Superior temporal gyrus (tissue), 1 donor: ENCODE measurements at regions not wholly inside any gene's neighbourhood (a gene's known extent, or its start where the extent isn't known, plus 50 kb on each side); places are given as distances from the start of the nearest gene placed in this dataset.

Experiments
- DNase-seq: peaks from one replicate; pipeline ENCODE4 v3.0.0-alpha.2; 2016; ENCODE audit errors: extremely low spot score

DNA sequence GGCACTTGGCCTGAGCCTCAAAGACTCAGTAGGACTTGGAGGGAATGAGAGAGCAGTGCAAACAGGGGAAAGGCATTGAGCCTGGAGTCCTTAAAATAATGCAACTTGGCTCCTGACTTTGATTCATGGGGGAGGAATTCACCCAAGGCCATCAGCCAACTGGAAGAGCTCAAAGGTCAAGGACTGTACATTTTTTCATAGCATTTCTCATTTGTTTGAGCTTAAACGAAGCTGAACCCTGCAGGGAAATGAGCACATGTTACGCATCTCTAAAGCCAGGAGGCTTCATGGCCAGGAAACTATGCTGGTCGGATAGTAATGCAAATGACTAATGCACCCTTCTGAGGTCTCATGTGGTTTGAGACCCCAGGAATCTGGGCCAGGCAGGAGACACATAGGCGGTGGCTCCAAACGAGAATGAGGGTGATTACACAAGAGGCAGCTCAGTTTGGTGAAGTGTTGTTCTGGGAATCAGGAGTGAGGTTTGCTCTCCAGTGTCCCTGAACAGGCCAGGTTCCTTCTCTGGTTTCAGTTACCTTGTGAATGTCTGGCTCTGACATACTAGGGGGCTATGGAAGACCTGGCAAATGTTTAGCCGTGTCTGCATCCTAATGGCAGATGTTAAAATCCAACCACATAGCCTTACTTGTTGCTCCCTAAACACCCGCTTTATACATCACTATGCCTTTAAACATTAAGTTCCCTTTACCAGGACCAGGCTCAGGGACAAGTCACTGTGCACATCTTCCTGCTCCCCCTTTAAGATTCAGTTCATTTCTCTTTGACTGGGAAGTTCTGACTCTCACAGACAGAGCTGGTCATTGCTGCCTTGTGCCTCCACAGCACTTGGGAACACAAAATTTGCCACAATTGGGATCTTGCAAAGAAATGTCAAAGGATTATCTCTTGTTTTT is 503.9 kb upstream of the USP24 start:
- DNase-seq = no peak

DNA sequence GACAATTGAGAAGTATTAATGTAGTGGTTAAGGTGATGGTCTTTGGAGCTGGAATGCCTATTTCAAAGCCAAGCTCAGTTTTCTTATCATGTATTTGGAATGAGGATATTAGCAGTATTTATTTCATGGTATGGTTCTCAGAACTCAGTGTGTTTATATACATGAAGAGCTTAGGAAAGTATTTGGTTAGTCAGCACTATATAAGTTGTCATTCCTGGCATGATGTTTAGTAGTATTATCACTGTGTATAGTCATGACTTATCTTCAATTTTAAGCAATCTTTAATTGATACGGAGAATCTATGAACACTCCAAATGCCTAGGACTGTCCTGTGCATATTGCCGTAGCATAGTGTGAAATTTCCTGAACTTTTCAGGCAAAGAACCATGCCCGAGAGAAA is 501.9 kb upstream of the USP24 start:
- DNase-seq = no peak

- no peak for DNase-seq
Observed at GRCh38 chr1:55716610-55717009, 501.4 kb upstream of the USP24 start.

GRCh38 chr1:55716151-55716550 is 501.0 kb upstream of the USP24 start:
- DNase-seq = no peak

GRCh38 chr1:55714230-55714629 is 499.1 kb upstream of the USP24 start:
- DNase-seq = no peak

GRCh38 chr1:55713516-55713915 is 498.4 kb upstream of the USP24 start:
- no peak for DNase-seq

DNA sequence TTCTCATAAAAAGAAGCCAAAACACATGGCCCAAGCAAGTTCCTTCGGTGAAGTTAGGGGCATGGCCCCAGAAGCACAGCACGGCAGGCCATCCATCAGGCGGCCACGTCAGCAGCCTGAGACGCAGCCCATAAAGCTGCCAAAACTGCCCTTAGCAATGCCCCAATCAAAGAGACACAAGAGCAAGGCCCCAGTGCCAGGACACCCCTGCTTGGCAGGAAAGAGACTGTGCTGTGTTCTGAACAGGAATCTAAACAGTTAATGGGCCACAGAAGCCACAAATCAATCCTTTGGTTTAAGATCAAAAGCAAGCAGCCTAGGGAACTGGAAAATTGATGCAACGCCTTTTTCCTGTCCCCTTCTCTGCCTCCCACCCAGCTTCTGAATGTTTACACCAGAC is 497.0 kb upstream of the USP24 start:
- DNase-seq = no peak

DNA sequence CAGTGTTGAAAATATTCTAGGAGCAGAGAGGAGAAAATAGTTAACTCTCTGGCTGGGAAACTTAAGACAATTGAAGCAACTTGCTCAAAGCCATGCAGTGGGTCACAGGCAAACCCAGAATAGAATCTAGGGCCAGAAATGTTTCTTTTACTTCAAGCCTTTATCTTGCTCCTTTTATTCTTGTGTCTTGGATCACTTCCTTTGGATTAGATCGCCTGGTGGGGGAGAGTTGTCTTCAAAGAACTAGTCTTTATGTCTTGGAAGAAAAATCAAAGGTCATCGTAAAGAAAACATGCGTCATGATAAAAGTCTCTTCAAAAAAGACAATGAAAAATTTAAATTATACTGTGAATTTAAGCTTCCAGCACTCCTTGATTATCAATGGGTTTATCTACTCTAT is 493.6 kb upstream of the USP24 start:
- DNase-seq = no peak

DNA sequence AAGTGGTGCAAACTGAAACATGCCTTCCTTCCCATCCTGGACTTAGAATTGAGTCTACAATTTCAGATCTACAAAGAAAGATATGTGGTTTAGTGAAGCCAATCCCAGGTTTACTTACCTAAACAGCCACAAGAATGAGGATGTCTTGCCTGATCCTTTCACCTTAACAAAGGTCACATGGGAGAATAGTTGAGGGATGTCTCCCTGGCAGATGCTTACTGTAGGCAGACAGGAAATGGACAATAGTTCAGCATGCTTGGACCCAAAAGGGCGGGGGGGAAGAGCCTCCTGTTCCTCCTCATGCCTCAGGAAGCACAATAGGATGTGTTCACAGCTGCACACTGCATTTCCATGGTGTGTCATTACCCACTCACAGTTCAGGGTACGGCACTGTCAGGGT is 492.7 kb upstream of the USP24 start:
- no peak for DNase-seq

DNA sequence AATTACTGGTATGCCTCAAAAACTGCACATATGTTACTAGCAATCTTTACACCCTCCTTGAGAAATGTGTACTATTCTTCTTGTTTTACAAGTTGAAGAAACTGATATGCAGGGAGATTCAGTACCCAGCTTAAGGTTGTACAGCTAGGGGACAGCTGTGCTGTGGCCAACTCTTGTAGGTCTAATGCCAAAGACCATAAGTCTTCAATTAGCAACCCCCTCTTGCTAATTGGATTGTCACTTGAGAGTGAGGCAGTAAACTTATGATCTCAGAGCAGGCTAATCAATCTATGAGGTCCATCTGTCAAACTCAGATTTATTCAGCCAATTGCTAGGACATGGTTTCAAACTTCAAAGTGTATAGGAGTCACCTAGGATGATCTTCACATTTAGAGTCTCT is 492.0 kb upstream of the USP24 start:
- no peak for DNase-seq

DNA sequence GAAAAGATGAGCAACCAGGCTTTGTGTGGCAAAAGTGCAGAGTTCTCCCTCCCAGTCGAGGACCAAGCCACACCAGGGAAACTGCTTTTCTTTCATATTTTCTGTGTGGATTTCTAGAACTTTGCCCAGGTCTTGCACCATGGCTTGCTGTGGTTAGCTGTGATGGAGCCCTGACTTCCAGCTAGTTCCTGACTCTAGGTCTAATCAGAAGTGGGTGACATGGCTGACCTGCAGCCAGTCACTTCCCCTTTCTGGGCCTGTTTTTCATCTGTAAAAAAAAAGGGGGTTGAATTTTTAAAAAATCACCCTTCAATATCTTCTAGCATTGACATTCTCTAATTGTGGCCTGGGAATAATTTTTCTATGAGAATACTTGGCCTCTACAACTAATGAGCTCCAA is 491.2 kb upstream of the USP24 start:
- no peak for DNase-seq

DNA sequence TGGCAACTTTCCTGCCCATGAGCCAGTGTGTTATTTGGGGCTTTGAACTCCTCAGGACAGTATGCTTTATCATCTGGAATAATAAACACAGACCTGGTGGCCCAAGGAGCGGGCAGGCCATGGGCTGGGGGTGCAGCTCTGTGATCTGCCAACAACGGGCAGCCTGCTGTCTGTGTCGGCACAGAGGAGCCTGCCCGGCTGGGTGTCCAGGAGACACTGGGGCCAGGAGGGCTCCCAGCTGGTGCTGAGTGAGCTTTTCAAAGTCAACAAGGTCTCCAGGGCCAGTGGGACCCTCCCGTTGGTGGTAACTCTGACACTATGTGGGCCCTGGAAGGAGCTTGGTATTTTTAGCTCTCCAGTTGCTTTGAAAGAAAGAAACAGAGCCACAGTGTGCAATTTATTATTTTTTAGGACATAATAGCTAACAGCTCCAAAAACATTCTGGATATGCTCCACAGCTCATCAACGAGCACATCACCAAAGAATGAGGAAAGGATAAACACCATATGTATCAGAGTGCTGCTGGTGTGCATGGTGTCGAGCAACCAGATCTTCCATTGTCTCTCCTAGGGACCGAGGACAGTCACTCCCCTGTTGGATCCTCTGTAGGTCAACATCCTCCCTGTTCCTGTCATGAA is 488.7 kb upstream of the USP24 start:
- no peak for DNase-seq

- no peak for DNase-seq
Observed at GRCh38 chr1:55702064-55702463, 486.9 kb upstream of the USP24 start.

- no peak for DNase-seq
Observed at GRCh38 chr1:55700359-55701130, 485.4 kb upstream of the USP24 start.

DNA sequence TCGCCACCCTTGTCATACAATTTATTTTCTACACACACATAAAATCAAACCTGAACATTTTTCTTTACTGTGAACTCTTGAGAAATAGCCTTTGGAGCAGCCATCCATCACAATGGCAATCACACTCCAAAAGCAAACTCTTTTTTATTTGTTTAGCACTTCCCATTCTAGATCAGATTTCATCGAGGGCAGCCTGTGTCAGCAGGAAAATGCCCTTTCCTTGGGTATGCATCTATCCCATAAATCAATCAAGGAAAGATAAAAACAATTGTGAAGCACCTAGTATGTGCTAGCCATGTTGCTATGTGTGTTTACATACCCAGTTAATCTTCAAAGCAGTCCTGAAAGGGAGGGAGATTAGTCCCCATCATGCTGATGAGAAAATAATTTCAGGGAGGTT is 484.1 kb upstream of the USP24 start:
- DNase-seq = no peak

- DNase-seq = no peak
Observed at GRCh38 chr1:55697997-55698535, 482.9 kb upstream of the USP24 start.

DNA sequence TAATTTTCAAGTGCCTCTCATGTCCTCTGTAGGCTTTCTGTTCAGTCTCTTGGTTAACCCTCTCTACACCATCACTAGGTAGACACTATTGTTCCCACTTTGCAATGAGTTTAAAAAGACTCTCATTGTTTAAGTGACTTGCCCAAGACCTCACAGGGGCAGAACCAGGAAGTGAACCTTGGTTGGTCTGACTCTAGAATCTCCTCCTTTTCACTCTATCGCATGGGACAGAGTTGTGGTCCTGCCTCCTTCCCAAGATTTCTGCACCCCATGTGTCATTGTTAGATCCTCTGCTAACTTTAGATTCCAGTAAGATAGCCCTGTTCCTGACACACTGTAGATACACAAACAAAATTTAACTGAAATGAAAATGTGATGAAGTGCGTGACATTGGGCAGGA is 481.7 kb upstream of the USP24 start:
- no peak for DNase-seq

- DNase-seq = no peak
Observed at GRCh38 chr1:55696181-55696754, 481.1 kb upstream of the USP24 start.

- no peak for DNase-seq
Observed at GRCh38 chr1:55695552-55695951, 480.4 kb upstream of the USP24 start.

- no peak for DNase-seq
Observed at GRCh38 chr1:55695151-55695550, 480.0 kb upstream of the USP24 start.

- no peak for DNase-seq
Observed at GRCh38 chr1:55694310-55694801, 479.2 kb upstream of the USP24 start.

GRCh38 chr1:55692726-55693125 is 477.6 kb upstream of the USP24 start:
- no peak for DNase-seq
